ENCODE measurements at regions not wholly inside any gene's neighbourhood (a gene's known extent, or its start where the extent isn't known, plus 50 kb on each side); places are given as distances from the start of the nearest gene placed in this dataset.

DNA sequence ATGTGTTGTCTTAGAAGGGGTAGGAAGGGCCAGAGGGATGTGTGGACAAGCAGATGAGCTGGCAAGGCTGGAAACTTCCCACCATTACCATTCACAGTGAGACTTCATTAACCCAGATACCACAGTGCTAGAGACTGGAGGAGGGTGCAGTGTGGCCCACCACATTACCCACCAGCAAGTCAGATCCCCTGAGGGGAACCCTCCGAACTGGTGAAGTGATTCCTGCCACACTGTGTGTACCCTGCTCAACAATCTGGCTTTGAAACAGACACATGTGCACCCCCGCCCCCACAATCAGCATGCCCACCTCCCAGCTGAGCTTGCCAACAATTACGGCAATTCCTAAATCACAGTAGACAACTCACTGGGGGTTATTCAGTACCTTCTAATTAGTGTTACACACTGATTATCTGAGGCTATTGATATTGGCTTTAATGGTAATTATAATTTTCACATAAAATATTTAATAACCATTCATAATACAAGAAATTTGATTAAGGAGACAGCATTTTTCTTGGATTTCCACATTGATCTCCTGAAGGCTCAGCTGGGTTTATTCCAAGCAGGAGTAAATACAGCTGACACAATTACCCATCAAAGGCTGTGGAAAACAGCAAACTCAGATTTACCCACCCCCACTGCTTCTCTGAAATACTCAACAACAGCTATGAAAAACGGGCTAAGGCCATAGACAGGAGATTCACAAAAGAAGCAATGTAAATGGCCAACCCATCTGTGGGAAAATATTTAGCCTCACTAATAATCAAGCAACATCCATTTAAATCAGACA, 169.3 kb upstream of the FSTL4 start:
- no peak for ATAC-seq
- Histone ChIP-seq H3K27ac (ENCODE audit: low read length) (no peak overlapping the region), H3K27me3 (ENCODE audit: control insufficient read depth, insufficient read depth, low read length) (peaks cover 3% of the 10 kb centered on the region; the same call in 1 of the 2 replicates), H3K36me3 (ENCODE audit: control insufficient read depth, insufficient read depth, low read length) (no peaks in the 10 kb centered on the region), H3K4me3 (ENCODE audit: low read depth in 2 of 2, low read length in 2 of 2) (no peak overlapping the region), H3K4me1 (ENCODE audit: control insufficient read depth, insufficient read depth, low read length) (no peaks in the 10 kb centered on the region), H3K9me3 (ENCODE audit: control insufficient read depth, insufficient read depth, low read depth, low read length) (no peaks in the 10 kb centered on the region)
- no TSS peak for BruUV-seq (replicated peaks)
- no peak for DNase-seq (ENCODE audit: low read depth, low spot score)
- intact Hi-C loops (cut with micrococcal nuclease; ENCODE audit: unreplicated experiment): no loop called here
- TF ChIP-seq TCF7L2 (IDR thresholded peaks at IDR 0.05; ENCODE audit: low read depth, low read length) (no peak), SIN3A (IDR thresholded peaks at IDR 0.05; ENCODE audit: borderline replicate concordance, insufficient read depth, low read depth, low read length) (no peak), POLR2AphosphoS5 (IDR thresholded peaks at IDR 0.05; ENCODE audit: low read depth, low read length) (no peak), REST (IDR thresholded peaks at IDR 0.05; ENCODE audit: insufficient read depth in 1 of 2, low read depth in 2 of 2, low read length in 1 of 2) (no peak), CTCF (IDR thresholded peaks at IDR 0.05) (no peak)
- CTCF ChIA-PET: no interaction called here
- POLR2A ChIA-PET: no interaction called here
- in situ Hi-C loops (cut with HindIII; ENCODE audit: low pct_unique_long_range_greater_than_20kb, low sequenced_read_pairs): no loop called here

GRCh38 chr5:133780619-133781280, 168.4 kb upstream of the FSTL4 start:
- Histone ChIP-seq H3K9me3 (ENCODE audit: control insufficient read depth, insufficient read depth, low read depth, low read length) (no peaks in the 10 kb centered on the region), H3K27me3 (ENCODE audit: control insufficient read depth, insufficient read depth, low read length) (peaks cover 3% of the 10 kb centered on the region; the same call in 1 of the 2 replicates), H3K27ac (ENCODE audit: low read length) (no peak overlapping the region), H3K4me3 (ENCODE audit: low read depth in 2 of 2, low read length in 2 of 2) (no peak overlapping the region), H3K4me1 (ENCODE audit: control insufficient read depth, insufficient read depth, low read length) (no peaks in the 10 kb centered on the region), H3K36me3 (ENCODE audit: control insufficient read depth, insufficient read depth, low read length) (no peaks in the 10 kb centered on the region)
- TF ChIP-seq SIN3A (IDR thresholded peaks at IDR 0.05; ENCODE audit: borderline replicate concordance, insufficient read depth, low read depth, low read length) (no peak), CTCF (IDR thresholded peaks at IDR 0.05) (no peak), REST (IDR thresholded peaks at IDR 0.05; ENCODE audit: insufficient read depth in 1 of 2, low read depth in 2 of 2, low read length in 1 of 2) (no peak), TCF7L2 (IDR thresholded peaks at IDR 0.05; ENCODE audit: low read depth, low read length) (no peak), POLR2AphosphoS5 (IDR thresholded peaks at IDR 0.05; ENCODE audit: low read depth, low read length) (no peak)
- in situ Hi-C loops (cut with HindIII; ENCODE audit: low pct_unique_long_range_greater_than_20kb, low sequenced_read_pairs): no loop called here
- no TSS peak for BruUV-seq (replicated peaks)
- ChIA-PET CTCF (no interaction called here), POLR2A (no interaction called here)
- intact Hi-C loops (cut with micrococcal nuclease; ENCODE audit: unreplicated experiment): no loop called here
- ATAC-seq: no peak
- DNase-seq (ENCODE audit: low read depth, low spot score): no peak

Measured in Panc1 (cell line).